ENCODE measurements at regions not wholly inside any gene's neighbourhood (a gene's known extent, or its start where the extent isn't known, plus 50 kb on each side); places are given as distances from the start of the nearest gene placed in this dataset.
"Not testable (repeated sequence)": the region's sequence is repeated elsewhere in the genome, so short reads cannot be mapped to it uniquely, and the experiment has no call there.

DNA sequence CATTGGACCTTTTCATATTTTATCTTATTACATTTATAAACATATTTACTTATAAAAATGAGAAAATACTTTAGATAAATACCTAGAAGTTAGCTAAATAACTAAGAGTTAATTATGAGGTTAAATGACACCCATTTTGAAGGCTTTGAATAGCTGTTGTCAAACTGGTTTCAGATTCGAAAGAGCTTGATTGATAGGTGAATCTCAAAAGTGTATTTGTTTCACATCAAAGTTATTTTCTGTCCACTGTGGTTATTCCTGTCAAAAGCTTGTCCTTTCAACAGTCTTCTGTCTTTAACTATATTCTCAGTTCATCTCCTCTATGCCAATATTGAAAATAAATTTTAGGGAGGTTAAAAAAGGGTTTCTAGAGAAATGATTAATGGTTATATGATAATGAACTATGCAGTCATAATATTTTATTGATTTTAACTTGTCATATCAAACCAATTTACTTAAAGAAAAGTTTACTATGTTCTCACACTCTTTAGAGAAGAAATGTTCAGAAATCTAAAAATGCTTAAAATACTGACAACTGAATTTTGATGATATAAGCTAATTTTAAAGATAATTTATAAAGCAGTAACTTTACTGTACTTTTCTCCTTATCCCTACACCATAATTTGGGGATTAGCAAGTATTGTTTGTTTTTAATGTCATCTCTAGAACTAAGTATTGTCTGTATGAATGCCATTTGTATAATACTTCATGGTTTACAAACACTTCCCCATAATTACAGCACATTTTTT is 72.0 kb upstream of the FOXP2 start:
- no peak overlapping the region for H3K4me3 ChIP-seq (ENCODE audit: low read depth, low read length)
- no peak for TF ChIP-seq CTCF (conservative IDR thresholded peaks at IDR 0.05; ENCODE audit: low read depth, low read length)
- DNase-seq (ENCODE audit: low read depth): no peak

GRCh38 chr7:114341648-114342047 is 73.0 kb upstream of the FOXP2 start:
- no peak for TF ChIP-seq CTCF (conservative IDR thresholded peaks at IDR 0.05; ENCODE audit: low read depth, low read length)
- no peak for DNase-seq (ENCODE audit: low read depth)
- no peak overlapping the region for H3K4me3 ChIP-seq (ENCODE audit: low read depth, low read length)

DNA sequence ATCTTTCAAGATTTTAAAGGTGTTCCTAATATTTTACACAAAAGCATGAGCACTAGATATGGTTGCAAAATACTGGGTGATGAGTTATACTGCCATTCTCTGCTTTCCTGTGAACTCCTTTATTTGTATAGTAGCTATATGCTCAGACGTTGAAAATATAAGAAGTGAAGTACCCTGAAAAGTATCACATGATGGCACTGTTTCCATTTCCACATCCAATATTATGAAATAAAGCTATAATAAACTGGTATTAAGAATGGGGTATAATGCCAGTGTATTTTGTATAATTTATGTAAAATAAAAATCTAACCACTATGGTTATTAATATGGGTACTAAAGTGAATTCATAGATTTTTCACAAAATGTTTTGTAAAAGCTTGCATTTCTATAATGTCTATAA is 79.6 kb upstream of the FOXP2 start:
- no peak for TF ChIP-seq CTCF (conservative IDR thresholded peaks at IDR 0.05; ENCODE audit: low read depth, low read length)
- DNase-seq (ENCODE audit: low read depth): no peak
- H3K4me3 ChIP-seq (ENCODE audit: low read depth, low read length): no peak overlapping the region

DNA sequence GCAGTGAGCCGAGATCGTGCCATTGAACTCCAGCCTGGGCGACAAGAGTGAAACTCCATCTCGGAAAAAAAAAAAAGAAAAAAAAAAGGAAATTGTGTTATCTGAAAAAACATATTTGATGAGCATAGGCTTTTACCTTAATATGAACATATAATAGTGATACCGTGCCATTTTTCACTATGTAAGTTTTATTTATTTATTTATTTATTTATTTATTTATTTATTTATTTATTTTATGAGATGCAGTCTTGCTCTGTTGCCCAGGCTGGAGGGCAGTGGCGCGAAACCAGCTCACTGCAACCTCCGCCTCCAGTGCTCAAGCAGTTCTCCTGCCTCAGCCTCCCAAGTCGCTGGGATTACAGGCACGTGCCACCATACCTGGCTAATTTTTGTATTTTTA is 85.2 kb upstream of the FOXP2 start:
- H3K4me3 ChIP-seq (ENCODE audit: low read depth, low read length); DNase-seq (ENCODE audit: low read depth): not testable (repeated sequence)

DNA sequence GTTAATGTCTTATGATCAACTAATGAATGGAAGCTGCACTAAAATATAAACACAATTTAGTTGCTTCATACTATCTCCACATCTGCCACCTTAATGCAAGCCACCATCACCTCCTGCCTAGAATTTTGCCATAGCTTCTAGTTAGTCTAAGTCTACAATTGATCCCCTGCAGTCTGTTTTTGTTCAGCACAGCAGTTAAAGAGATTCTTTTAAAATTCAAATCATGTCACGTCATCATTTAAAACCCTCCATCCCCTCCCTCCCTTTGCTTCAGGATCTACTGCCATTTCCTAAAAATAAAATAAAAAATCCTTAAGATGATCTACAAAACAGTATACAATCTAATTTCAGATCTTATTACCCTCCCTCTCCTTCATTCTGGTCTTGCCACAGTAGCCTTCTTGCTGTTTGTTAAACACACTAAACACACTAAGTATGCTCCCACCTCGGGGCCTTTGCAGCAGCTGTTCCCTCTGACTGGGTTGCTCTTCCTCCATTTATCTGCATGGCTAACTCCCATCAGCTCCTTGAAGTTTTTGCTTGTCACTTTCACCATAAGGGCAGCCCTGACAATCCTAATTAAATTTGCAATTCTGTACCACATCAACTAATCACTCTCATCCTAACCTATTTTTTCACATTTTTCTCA is 97.0 kb upstream of the FOXP2 start:
- H3K4me3 ChIP-seq (ENCODE audit: low read depth, low read length): no peak overlapping the region
- no peak for DNase-seq (ENCODE audit: low read depth)
- TF ChIP-seq CTCF (conservative IDR thresholded peaks at IDR 0.05; ENCODE audit: low read depth, low read length): no peak

GRCh38 chr7:114312649-114313048 is 102.0 kb upstream of the FOXP2 start:
- no peak overlapping the region for H3K4me3 ChIP-seq (ENCODE audit: low read depth, low read length)
- no peak for DNase-seq (ENCODE audit: low read depth)
- no peak for TF ChIP-seq CTCF (conservative IDR thresholded peaks at IDR 0.05; ENCODE audit: low read depth, low read length)

DNA sequence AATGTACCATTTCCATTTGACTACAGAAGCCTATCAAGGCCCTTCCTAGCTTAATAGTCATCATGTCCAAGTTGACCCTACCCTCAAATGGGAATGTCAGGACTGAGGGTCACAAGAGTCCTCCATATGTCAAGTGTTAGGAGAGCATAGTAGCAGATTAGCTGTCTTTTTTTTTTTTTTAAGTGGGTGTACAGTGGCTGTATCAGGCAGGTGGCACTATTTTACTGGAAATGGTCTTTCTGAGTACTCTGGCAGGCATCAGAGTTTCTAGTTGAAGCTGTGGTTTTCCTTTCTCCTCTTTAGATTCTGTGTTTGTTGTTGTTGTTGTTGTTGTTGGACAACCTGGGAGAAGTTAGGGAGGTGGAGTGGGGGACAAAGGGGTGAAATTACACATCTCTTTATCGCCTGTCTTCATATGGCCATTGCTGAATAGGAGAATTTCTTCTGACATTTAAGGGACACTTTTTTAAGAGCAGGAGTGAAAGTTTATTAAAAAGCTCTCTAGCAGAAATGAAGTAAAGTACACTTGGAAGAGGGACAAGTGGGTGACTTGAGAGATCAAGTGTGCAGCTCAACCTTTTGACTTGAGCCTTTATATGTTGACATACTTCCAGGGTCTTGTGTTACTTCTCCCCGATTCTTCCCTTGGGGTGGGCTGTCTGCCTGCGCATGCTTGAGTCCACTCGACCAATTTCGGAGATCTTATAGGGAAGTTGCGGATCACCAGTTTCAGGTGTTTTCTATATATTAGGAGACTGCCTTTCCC is 104.1 kb upstream of the FOXP2 start:
- TF ChIP-seq CTCF (conservative IDR thresholded peaks at IDR 0.05; ENCODE audit: low read depth, low read length): peak; percentile 40
- no peak overlapping the region for H3K4me3 ChIP-seq (ENCODE audit: low read depth, low read length)
- DNase-seq (ENCODE audit: low read depth): no peak
